WERI-Rb-1 (cell line): ENCODE measurements at regions not wholly inside any gene's neighbourhood (a gene's known extent, or its start where the extent isn't known, plus 50 kb on each side); places are given as distances from the start of the nearest gene placed in this dataset.

Experiments
- DNase-seq: peaks from one replicate; pipeline ENCODE4 v3.0.0-alpha.2; 2020
- H3K27ac ChIP-seq: fragments of 250-450 bp; sonication (Bioruptor Pico); 2 replicates; pipeline ENCODE4 v1.5.1; 2020; ENCODE audit warnings: mild to moderate bottlenecking, moderate library complexity
- H3K27me3 ChIP-seq: fragments of 250-450 bp; sonication (Bioruptor Pico); 2 replicates; pipeline ENCODE4 v1.5.1; 2021; ENCODE audit warnings: mild to moderate bottlenecking, low read depth, moderate library complexity; ENCODE audit not compliant: insufficient read depth, severe bottlenecking
- H3K36me3 ChIP-seq: fragments of 250-450 bp; sonication (Bioruptor Pico); 2 replicates; pipeline ENCODE4 v1.5.1; 2020; ENCODE audit warnings: mild to moderate bottlenecking, moderate library complexity
- H3K4me3 ChIP-seq: 2 replicates; pipeline ENCODE4 v1.5.1; 2011; ENCODE audit warnings: low read depth, mild to moderate bottlenecking, control low read depth, low read length
- H3K9me3 ChIP-seq: fragments of 250-450 bp; sonication (Bioruptor Pico); 2 replicates; pipeline ENCODE4 v1.5.1; 2021; ENCODE audit warnings: mild to moderate bottlenecking, moderate library complexity; ENCODE audit not compliant: severe bottlenecking
- CTCF ChIP-seq: IDR thresholded peaks from 2 replicates; pipeline ENCODE4 v1.5.1; 2011; ENCODE audit warnings: low read depth, mild to moderate bottlenecking, control low read depth, inconsistent platforms, low read length

GRCh38 chrX:12026481-12026880 is 111.8 kb upstream of the FRMPD4 start:
- TF ChIP-seq CTCF, result no peak
- Histone ChIP-seq H3K27ac (no peak overlapping the region), H3K4me3 (no peak overlapping the region), H3K36me3 (no peaks in the 10 kb centered on the region), H3K9me3 (no peaks in the 10 kb centered on the region), H3K27me3 (peaks cover 15% of the 10 kb centered on the region)
- no peak for DNase-seq

GRCh38 chrX:12032082-12032481 is 106.2 kb upstream of the FRMPD4 start:
- no peak for DNase-seq
- no peak overlapping the region for H3K27ac ChIP-seq
- H3K4me3 ChIP-seq, result no peak overlapping the region
- no peaks in the 10 kb centered on the region for H3K9me3 ChIP-seq
- TF ChIP-seq CTCF, result no peak
- peaks cover 25% of the 10 kb centered on the region for H3K27me3 ChIP-seq
- H3K36me3 ChIP-seq, result no peaks in the 10 kb centered on the region

GRCh38 chrX:12034741-12035140 is 103.5 kb upstream of the FRMPD4 start:
- no peak for TF ChIP-seq CTCF
- Histone ChIP-seq H3K36me3 (no peaks in the 10 kb centered on the region), H3K4me3 (no peak overlapping the region), H3K27me3 (peaks cover 29% of the 10 kb centered on the region), H3K9me3 (no peaks in the 10 kb centered on the region), H3K27ac (no peak overlapping the region)
- no peak for DNase-seq

- no peak for DNase-seq
- H3K27me3 ChIP-seq, result peaks cover 21% of the 10 kb centered on the region
- no peaks in the 10 kb centered on the region for H3K9me3 ChIP-seq
- no peaks in the 10 kb centered on the region for H3K36me3 ChIP-seq
- TF ChIP-seq CTCF, result no peak
- H3K27ac ChIP-seq, result no peak overlapping the region
- no peak overlapping the region for H3K4me3 ChIP-seq
Observed at GRCh38 chrX:12042615-12043014, 95.7 kb upstream of the FRMPD4 start.

GRCh38 chrX:12052109-12052508 is 86.2 kb upstream of the FRMPD4 start:
- TF ChIP-seq CTCF, result no peak
- peaks cover 31% of the 10 kb centered on the region for H3K27me3 ChIP-seq
- no peak for DNase-seq
- H3K27ac ChIP-seq, result no peak overlapping the region
- H3K9me3 ChIP-seq, result no peaks in the 10 kb centered on the region
- H3K4me3 ChIP-seq, result no peak overlapping the region
- H3K36me3 ChIP-seq, result no peaks in the 10 kb centered on the region

- H3K9me3 ChIP-seq, result no peaks in the 10 kb centered on the region
- H3K36me3 ChIP-seq, result no peaks in the 10 kb centered on the region
- H3K27me3 ChIP-seq, result peaks cover 50% of the 10 kb centered on the region
- DNase-seq, result no peak
- no peak overlapping the region for H3K4me3 ChIP-seq
- TF ChIP-seq CTCF, result no peak
- H3K27ac ChIP-seq, result no peak overlapping the region
Observed at GRCh38 chrX:12058087-12058486, 80.2 kb upstream of the FRMPD4 start.
